Germinal center (tissue), 1 donor: ENCODE measurements at regions not wholly inside any gene's neighbourhood (a gene's known extent, or its start where the extent isn't known, plus 50 kb on each side); places are given as distances from the start of the nearest gene placed in this dataset.

Source experiments
- DNase-seq: peaks from one replicate; pipeline ENCODE4 v3.0.0; 2012; ENCODE audit warnings: mixed read lengths, low spot score

DNA sequence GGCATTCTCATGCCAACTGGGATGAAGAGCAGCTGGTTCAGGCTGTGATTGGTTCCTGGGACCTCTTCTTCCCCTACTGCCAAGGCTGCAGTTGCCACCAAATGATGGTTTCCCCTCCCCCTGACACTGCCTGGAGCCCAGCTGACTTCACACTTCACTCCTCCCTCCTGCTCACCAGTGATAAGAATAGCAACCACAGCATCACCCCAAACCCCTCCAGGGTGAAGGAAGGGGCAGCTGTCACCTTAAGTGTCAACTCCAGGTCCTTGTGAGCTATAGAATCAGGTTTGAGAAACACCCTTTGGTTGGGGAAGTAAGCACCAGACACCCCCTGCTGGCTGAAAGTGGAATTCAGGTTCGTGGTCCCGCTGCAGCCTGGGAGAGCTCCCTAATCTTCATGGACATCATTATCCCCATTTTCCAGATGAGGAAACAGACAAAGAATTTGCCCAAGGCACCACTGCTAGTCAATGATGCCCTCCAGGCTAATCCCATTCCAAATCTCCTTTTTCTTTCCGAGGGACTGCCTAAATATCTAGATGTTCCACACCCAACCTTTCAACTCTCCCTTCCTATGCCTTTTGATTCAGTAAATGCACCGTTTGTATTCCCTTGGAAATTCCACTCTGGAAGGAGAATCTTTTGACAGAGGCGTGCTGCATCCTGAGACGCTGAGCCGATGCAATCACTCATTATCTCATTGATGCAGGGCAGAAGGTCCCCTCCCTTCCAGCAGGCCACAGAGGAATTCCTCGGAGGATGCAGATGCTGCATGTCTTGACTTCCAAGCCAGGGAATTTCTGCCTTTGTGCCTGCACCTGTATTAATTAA lies 50.6 kb upstream of the UQCRFS1 start:
- peak; percentile 27 for DNase-seq

DNA sequence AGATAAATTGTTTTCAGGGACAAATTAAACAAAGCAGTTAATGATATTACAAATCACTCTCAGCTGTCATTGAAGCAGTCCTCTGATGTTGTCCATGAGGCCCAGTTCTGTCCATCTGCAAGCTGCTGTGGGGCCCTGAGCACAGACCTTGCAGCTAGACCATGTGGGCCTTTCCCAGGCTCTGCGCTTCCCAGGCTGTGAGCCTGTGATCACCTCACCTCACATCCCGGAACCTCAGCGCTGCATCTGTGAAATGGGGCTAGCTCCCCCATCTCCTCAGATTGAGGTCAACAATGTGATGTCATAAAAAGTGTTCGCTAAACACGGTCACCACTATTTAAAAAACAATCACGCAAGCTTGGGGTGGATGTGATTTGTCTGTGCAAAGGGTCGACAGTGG lies 51.9 kb upstream of the UQCRFS1 start:
- DNase-seq: no peak

DNA sequence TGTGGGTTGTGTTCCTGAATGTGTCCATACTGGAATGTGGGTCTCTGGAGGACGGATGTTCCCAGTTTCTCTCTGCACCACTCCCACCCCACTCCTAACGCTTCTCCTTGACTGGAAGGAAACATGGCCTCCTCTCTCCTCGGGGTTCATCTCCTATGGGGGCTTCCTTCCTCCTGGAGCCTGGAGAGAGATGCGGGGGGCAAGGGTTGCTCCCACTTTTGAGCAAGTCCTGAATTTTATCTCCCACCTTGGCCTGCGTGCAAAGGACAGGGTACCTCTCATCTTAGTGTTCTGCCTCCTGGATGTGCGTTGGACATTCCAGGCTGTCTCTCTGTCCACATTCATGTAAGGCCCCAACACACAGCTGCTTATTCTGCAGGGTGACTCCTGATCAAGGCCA lies 52.5 kb upstream of the UQCRFS1 start:
- DNase-seq: no peak

GRCh38 chr19:29266001-29266400 lies 53.0 kb upstream of the UQCRFS1 start:
- no peak for DNase-seq

GRCh38 chr19:29266603-29267002 lies 53.7 kb upstream of the UQCRFS1 start:
- DNase-seq: no peak

GRCh38 chr19:29267701-29268100 lies 54.8 kb upstream of the UQCRFS1 start:
- no peak for DNase-seq

GRCh38 chr19:29268103-29268502 lies 55.2 kb upstream of the UQCRFS1 start:
- DNase-seq: no peak

- no peak for DNase-seq
Measured at GRCh38 chr19:29268721-29269393, 55.9 kb upstream of the UQCRFS1 start.

DNA sequence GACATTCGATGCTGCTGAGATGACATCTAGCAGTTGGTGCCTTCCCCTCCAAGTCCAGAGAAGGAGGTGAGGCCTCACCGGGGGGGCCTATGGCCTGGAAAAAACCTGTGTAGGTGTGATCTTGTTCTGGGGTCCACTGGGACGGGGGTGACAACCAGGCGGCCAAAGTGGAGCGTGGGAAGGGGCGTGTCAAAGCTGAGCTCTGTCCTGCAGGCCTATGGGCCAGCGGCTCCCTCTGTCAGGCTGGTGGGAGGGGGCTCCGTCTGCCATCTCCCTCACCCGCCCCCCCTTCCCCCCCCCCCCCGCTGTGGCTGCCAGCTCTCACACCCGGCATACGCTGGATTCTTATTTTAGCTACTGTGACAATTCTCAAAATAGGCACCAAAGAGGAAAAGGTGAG lies 56.7 kb upstream of the UQCRFS1 start:
- DNase-seq: no peak

- no peak for DNase-seq
Measured at GRCh38 chr19:29271341-29271740, 58.4 kb upstream of the UQCRFS1 start.

DNA sequence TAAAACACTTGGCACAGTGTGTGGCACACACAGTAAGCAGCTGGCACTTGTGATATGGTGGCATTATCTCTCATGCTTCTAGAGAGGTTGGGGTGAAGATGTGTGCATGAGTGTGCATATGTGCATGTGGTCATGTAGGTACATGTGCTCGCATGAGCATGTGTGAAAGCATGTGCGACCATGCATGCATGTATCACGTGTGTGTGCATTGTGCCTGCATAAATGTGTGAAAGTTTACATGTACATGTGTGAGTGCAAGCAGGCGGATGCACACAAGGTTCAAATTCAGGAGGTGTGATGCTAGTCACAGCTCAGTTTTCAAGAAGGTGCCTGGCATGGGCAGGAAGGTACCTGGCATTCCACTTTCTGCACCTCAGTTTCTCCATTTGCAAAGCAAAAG lies 59.0 kb upstream of the UQCRFS1 start:
- DNase-seq: no peak

DNA sequence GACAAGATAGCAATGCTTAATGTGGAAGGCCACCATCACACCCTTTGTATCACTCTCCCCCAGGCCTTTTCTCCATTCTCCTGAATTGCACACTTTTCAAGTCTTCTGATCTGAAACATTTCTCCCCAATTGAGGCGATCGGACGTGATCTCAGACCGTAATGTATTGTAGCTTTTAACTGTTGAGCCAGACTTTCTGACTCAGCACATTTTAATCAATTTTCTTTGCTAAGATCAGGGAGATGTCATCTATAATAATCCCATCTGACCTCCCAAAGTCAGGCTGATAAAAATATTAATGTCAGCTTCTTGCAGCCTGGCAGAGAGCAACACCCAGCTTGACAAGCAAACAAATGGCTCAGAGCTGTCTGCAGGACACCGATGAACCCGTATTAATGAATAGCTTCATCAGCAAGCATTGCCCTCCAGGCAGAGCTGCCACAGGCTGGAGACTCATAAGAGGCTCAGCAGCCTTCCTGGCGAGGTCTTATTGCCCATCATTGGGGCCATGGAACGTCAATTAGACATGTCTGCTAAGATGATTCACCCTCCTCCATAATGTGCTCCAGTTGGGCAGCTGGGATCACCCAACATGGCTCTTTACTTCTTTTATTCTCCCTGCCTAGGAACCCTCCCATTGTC lies 60.2 kb upstream of the UQCRFS1 start:
- no peak for DNase-seq

GRCh38 chr19:29275266-29275665 lies 62.3 kb upstream of the UQCRFS1 start:
- DNase-seq: no peak

GRCh38 chr19:29277102-29277501 lies 64.2 kb upstream of the UQCRFS1 start:
- DNase-seq: peak; percentile 13

- DNase-seq: no peak
Measured at GRCh38 chr19:29278716-29279115, 65.8 kb upstream of the UQCRFS1 start.

DNA sequence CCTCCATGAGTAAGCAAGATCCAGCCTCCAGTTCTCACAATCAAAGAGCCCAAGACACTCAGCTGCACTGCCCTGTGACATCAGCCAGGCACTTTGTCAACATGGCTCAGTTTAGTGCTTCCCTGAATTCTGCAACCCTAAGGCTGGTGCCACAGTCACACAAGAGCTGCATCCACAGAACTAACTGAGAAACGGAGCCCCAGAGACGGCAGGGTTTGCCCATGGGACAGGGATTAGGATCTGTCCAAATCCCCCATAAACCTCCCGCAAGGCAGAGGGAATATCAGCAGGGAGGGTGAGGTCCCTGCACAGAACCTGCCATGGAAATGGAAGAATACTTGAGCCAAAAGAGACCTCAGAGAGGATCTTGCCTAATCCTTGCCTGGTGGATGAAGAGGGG lies 70.4 kb upstream of the UQCRFS1 start:
- no peak for DNase-seq

- DNase-seq: no peak
Measured at GRCh38 chr19:29285187-29285687, 72.3 kb upstream of the UQCRFS1 start.

DNA sequence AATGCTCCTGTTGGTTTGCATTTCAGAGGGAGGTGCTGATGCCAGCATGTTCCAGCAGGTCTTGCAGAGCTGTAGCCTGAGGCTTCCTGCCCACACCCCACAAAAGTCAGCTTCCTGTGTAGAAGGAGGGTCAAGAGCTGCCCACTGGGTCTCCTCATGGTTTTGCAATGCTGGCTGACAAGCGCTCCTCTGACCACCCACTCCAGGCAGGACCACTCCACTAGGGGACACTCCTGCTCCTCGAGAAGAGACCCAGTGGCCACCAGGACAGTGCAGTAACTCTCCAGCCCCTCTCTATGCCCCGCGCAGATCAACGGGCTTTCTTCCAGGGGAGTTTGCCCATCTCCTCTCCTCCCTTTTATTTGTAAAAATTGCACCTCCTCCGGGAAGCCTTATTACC lies 72.9 kb upstream of the UQCRFS1 start:
- DNase-seq: no peak

GRCh38 chr19:29287061-29287460 lies 74.1 kb upstream of the UQCRFS1 start:
- DNase-seq: no peak

- DNase-seq: no peak
Measured at GRCh38 chr19:29288256-29288655, 75.3 kb upstream of the UQCRFS1 start.

DNA sequence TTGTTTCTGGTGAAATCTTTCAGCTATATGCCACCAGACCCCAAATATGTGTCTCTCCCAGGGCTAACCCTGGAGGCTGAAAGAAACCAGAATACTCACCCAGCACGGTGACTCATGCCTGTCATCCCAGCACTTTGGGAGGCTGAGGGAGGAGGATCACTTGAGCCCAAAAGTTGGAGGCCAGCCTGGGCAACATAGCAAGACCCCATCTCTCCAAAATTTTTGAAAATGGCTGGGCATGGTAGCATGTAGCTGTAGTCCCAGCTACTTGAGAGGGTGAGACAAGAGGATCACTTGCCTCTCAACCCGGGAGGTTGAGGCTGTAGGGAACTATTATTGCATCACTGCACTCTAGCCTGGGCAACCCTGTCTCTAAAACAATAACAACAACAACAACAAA lies 76.1 kb upstream of the UQCRFS1 start:
- DNase-seq: no peak

DNA sequence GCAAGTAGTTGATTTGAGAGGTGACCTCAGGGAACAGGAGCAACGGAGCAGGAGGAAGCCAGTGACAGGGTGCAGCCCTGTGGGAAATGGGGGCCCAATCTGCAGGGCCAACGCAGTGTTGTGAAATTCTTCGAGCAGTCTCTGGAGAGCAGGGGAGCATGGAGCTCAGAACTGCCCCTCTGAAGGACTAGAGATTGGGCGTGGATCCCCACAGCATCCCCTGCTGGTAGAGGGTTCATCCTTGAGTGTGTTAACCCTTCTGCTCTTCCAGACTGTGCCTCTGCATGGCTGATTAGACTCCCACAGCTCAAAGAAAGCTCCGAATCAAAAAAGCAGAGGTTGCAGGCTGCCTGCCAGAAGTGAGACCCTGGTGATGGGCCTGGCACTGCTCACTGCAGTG lies 77.9 kb upstream of the UQCRFS1 start:
- no peak for DNase-seq

DNA sequence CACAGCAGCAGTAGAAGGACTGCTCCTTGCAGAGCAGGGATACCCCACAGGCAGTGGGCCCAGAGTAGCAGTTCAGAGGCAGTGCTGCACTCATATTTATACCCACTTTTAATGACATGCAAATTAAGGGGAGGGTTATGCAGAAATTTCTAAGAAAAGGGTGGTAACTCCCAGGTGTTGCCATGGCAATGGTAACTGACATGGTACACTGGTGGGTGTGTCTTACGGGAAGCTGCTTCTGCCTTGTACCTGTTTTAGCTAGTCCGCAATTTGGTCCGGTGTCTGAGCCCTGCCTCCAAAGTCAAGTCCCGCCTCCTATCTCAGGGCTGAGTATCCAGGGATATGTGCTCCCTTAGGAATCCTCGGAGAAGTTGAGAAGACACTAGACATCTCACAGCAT lies 79.2 kb upstream of the UQCRFS1 start:
- DNase-seq: no peak
